ENCODE measurements at regions not wholly inside any gene's neighbourhood (a gene's known extent, or its start where the extent isn't known, plus 50 kb on each side); places are given as distances from the start of the nearest gene placed in this dataset.
"Not testable (repeated sequence)": the region's sequence is repeated elsewhere in the genome, so short reads cannot be mapped to it uniquely, and the experiment has no call there.

DNA sequence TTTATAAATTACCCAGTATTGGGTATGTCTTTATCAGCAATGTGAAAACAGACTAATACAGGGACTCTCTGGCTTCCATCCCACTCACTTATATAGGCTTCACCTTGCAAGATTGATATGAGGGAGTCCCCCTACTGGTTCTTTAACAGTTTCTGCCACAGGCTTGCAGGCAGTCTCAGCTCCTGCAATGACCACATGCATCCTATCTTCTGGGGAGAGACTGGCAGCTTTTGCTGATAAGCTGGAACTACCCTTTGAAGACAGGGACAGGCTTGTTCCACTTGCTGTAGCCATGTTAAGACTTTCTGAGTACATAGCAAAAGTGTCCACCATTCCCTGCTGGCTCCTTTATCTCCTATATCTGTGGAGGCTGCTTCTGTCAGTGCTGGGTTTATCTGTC, 531.7 kb upstream of the FLRT2 start:
- DNase-seq = no peak

DNA sequence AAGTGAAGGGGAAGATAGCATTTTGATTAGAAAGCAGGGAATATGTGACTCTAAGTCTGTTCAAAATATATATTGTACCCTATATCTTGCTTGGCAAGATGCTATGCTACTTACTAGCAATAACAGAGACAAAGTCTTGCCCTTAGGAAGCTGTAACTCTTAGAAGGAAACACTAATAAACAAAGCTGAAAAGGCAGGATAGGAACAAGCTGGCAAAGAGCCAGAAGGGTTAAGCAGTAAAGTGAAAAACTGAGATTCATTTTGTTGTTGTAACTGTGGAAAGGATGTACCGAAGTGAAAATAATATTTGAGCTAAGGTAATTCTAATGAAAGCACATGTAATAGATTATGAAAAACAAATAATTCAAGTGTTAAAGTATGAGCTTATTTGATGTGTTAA, 527.1 kb upstream of the FLRT2 start:
- DNase-seq = no peak

DNA sequence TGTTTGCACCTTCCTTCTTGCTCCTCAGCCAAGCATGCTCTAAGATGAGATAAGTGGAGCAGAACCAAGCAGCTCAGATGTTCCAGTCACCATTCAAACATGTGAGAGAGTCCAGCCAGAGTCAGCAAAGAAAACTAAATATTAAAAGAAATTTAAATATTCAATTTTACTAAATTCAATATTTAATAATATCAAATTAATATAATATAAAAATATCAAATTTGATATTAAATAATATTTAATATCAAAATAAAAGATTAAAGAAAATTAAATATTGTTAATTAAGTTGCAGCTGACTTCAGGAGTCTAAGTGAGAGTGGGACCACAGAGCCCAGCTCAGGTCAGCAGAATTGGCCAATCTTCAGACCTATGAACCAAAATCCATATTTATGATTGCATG, 526.1 kb upstream of the FLRT2 start:
- no peak for DNase-seq

DNA sequence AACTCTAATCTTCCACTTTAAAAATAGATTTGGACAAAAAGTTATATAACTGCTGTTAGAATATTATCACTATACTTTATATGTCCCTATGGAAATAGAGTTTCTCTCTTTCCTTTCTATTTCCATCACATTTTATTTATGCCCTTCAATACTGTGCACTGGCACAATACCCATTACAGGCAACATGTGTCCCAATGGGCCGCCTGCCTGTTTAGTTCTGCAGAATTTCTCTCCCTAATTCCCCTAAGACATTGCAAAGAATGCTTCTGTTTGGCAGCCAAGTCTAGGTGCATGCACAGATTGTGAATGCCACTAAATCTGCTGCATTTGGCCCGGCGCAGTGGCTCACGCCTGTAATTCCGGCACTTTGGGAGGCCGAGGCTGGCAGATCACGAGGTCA, 520.4 kb upstream of the FLRT2 start:
- DNase-seq = no peak

DNA sequence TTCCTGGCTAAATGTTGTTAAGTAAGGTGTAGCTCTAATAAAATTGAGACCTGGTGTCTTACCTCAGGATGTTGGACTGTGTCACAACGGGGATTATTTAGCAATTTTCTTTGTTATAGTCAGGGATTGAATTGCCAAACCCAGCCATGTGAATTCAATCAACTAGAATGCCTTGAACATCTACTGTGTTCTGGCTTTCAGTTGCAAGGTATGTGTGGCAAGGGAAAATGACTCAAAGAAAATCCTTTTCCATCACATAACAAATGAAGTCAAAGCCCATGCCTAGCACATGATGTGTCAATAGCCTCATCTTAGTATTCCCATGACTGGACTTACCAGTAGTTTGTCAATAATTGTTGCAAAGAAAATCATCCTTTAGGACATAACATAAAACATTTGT, 519.8 kb upstream of the FLRT2 start:
- no peak for DNase-seq

DNA sequence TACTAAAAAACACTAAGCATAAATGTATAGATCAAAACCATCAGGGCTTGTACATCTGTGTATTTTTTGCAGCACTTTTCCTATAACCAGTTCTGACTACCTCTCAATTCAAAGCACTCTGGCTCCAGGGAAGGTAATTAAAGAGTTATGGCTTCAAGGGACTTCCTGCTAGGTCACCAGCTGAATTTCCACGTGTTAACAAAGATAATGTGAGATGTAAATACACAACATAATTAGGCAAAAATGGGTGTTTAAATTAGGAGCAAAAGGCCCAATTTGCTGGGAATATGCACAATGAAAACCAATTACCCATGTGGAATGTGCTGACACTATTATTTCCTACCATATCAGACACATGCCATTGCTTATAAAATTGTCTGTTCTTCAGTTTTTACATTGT, 513.4 kb upstream of the FLRT2 start:
- no peak for DNase-seq

DNA sequence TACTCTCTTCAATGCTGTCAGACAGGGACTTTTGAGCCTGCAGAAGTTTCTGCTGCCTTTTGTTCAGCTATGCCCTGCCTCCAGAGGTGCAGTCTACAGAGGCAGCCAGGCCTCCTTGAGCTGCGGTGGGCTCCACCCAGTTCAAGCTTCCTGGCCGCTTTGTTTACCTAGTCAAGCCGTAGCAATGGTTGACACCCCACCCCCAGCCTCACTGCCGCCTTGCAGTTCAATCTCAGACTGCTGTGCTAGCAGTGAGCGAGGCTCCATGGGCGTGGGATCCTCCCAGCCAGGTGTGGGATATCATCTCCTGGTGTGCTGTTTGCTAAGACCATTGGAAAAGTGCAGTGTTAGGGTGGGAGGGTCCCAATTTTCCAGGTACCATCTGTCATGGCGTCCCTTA, 506.1 kb upstream of the FLRT2 start:
- DNase-seq = not testable (repeated sequence)

DNA sequence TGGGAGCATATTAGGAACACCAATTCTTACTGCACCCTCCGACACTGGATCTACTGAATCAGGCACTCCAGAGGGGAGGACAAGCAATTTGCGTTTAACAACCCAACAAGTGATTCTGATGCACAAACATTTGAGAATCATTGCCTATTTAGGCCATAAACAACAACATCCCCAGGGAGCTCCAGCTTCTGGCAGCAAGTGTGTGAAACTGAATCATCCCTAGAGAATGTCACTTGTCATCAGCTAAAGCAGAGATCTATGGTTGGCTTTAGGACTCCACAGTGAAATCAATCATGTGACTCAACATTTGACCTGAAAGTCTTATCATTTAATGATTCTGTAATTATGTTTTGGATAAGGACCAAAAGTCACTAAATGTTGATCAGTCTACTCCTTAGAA, 505.0 kb upstream of the FLRT2 start:
- no peak for DNase-seq

DNA sequence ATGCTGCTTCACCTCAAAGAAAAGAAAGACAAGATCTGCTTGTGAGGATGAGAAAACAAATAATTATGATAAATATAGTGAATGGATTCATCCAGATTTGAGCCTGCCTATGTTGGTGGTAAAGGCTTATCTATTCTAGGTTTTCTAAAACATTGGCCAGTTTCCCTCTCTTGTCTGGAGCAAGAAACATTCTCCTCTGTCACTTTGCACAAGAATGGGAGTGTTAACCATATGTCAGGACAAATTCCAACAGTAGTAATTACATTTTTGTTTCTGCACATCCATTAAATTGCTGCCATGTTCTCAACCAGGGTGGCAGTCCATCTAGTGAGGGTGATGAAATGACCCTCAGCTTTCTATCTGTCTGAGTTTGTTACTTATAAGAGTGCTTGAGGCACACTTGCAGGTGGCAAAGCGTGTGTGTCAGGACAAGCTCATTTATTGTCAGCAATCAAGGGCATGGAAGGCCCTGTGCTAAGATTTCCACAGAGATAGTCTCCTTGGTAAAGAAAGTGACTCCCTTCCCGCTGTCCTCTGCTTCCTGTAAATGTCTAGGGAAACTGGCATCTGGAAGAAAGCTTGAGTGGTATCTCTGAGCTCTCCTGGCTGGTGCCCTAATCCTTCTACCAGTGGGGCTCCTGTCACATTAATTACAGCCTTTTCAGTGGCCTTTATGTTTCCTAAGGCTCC, 502.1 kb upstream of the FLRT2 start:
- no peak for DNase-seq

DNA sequence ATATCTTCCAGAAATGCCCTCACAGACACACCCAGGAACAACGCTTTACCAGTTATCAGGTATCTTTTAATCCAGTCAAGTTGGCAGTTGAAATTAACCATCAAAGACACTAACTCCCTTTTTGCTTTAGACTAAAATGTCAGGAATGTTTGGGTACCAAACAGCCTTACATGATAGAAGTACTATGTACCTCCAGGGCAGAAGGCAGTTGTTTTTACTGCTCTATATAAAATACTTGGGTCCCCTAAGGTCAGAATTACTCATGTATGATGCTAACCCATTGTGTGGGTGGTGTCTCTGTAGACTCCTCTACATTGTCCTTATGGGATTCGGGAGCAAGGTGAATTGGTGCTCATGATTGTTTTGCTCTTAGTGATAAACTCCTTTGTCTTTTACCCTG, 492.5 kb upstream of the FLRT2 start:
- DNase-seq = no peak

DNA sequence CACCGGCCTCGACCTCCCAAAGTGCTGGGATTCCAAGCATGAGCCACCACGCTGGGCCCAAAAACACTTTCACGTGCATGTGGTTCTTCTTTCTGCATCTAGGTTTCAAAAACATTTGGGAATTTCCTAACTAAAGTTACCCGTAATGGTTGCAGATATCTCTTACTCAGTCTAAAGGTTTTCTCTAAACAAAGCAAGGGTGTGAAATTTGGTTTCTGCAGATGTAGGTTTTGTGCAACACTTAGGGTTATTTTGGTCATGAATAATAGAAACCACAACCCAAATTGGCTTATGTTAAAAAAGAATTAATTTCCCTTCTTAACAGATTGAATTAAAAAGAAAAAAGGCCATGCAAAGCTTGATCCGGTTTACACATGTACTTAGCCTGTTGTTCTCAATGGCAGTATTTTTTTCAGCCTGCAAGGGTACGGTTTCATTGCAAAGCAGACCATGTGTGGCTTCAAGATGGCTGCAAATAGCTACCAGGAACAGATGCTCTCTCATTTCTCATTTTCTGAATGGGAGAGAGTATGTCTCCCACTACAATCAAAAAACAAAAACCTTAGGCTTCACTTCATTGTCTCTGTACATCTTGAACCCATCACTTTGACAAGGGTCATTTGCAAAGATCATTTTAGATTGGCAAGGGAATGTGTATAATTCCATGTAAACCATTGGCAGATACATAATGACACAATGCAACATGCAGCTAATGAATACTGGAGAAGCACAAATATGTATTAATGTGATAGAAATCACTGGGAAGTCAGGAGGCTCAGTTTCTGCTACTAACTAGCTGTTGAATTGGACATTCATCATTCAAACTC, 491.2 kb upstream of the FLRT2 start:
- no peak for DNase-seq

DNA sequence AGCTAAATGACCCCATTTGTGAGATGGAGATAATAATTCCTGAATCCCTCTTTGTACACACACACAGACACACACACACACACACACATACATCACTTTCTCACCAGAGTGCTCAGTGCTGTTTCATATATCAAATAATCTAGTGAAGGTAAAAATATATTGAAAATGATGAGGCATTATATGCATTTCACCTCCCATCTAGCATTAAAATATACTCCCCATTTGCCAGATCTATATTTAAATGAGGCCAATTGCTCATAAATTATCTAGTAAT, 490.7 kb upstream of the FLRT2 start:
- DNase-seq = no peak

DNA sequence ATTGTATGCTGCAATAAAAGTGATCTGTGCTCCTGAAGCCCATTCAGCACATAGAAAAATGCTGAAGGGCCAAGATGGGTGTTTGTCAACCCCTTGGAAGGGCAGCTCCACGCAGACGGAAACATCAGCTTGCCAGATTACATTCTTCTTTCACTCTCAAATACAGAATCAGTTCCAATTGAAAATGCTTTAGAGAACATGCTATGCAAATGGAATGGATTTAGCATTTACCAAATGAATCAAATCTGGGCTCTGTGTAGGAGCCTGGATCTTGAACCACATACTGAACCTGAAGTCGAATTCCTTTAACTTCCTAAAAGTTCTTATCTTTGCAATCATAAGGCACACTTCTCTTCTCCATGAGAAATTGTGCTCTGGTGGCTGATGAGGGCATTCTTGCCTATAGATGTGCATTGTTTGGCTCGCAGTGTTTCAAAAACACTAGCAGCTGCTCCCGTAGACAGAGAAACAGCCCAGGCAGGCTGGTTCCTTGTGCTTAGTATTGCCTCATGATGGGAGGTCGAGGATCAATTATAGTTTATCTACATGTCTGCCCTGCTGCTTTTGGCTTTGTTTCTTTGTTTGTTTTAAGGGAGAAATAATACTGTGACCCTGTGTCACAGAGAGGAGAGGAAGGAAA, 489.8 kb upstream of the FLRT2 start:
- DNase-seq = no peak

DNA sequence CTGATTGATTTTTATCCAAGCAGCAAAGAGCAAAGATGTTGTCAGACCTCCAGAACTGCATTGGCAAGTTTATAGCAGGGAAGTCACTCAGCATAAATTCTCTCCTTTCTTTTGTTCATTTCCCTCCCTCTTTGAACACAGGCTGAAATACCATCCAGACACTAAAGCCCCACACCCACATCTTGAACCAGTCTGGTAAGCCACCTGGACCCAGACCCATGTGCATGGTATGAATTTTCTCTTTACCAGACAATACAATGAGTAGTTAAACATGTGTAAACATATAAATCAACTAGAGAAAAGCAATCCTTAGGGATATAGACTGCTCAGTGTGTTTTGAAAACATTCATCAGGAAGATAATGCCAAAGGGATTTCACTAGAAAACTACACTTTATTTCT, 488.3 kb upstream of the FLRT2 start:
- no peak for DNase-seq

DNA sequence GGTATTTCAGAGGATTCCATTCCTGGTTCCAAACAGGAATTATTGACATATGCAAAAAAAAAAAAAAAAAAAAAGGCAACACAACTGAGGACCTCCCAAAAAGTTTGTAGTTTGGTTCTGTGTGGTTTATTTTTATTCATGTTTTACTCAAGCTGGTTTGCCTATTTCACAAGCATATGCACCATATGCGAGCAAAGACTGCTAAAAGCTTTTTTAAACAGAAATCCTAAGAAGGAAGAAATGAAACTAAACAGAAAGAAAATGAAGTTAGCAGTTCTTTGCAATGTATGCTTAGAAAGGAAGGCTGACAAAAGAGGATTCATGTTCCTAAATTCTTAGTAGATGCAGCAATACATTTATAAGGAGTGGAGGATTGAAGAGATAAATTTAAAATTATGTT, 487.6 kb upstream of the FLRT2 start:
- no peak for DNase-seq

DNA sequence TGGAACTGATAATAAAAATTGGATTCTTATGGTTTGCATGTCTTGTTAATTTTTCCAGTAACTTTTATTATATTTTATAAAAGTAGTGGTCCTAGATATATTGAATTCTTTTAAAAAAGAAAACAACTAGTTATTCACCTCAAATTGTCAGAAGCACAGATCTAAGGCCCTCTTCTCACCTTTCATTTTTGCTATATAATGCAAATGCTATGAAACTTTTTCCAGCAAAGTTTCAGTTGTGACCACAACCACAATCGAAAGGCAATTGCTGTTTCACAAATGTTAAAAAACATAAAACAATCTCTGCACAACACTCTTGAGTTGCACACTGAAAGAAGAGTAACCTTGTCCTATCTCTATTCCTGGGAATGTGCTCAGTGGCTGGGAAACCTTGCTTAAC, 479.8 kb upstream of the FLRT2 start:
- DNase-seq = no peak

DNA sequence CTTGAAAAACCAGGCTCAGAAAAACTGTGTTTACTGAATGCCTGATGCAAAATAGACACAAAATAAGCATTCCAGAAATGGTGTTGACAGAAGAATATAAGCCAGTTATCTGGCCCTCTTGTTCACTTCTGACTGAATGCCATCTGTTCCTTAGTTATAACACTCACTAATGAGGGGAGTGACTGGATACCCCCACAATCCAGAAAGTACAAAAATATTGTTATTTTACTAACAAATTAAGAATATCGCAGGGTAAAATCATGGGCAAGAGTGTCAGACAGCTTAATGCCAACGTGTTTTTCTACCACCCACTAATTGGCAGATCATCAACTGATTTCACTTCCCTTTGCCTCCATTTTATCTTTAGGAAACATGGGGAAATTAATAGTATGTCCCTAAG, 477.3 kb upstream of the FLRT2 start:
- no peak for DNase-seq

DNA sequence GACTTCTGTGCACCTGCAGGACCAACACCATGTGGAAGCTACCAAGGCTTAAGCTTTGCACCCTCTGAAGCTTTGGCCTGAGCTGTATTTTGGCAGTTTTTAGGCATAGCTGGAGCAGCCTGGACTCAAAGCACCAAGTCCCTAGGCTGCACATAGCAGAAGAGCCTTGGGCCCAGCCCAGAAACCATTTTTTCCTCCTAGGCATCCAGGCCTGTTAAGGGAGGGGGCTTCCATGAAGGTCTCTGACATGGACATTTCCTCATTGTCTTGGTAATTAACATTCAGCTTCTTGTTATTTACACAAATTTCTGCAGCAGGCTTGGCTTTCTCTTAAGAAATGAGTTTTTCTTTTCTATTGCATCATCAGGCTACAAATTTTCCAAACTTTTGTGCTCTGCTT, 475.8 kb upstream of the FLRT2 start:
- DNase-seq = no peak

DNA sequence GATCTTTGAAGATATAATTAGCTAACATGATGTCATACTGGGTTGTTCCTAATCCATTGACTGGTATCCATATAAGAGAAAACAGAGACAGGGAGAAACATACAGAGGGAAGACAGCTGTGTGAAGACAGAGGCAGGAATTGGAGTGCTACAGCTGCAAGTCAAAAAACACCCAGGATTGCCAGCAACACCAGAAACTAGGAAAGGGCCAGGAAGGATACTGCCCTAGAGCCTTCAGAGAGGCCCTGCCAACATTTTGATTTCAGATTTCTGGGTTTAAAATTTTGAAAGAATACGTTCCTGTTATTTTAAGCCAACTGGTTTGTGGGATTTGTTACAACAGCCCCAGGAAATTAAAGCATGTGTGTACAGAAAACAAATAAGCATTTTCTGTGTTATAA, 473.7 kb upstream of the FLRT2 start:
- no peak for DNase-seq

DNA sequence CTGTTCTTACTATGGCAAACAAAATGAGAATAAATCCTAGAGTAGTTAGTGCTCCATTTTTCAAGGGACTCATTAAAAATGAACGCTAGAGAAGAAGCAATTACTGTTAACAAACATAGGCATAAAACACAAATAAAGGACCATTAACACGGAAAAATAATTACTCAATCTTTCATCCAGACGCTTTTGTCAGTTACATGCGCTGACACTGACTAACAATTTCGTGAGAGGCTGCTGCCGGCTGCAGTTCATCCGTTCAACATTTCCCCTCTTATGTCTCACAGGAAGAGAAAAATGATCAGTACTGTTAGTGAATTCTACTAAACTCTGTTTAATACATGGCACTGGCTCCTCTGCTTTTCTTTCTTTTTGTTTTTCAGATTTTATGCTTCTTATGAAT, 472.7 kb upstream of the FLRT2 start:
- DNase-seq = no peak

DNA sequence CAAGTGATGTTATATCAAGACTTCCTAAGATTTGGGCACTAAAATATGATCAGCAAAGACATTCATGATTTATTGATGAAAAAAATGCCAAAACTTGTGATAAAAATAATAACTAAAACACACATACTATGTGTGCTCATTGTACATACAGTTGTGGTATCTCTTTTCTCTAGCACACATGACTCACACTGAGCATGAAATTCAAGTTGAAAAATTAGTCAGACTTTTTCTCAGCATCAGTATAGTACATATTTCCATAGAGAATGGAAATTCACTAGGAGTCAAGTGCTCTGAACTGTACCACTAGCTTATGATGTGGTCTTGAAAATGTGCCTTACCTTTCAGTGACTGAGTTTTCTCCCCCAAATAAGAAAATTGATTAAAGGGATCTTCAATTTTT, 471.8 kb upstream of the FLRT2 start:
- DNase-seq = no peak

DNA sequence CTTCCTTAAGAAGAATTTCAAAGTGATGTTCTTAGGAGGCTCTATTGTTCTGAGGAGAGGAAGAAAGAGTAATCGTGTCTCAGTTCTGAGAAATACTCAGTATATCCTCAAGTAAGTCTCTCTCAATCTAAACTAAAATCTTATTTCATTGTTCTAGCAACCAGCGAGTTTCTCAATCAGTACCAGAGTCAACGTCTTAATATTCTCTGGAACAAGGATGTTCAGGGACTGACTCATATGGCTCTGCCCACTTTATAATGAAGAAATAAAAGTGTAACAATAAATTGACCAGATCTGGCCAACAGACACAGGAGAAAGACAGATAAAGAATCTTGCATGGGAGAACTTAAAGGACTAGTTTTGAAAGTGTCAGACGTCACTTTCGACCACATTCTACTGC, 469.8 kb upstream of the FLRT2 start:
- no peak for DNase-seq

DNA sequence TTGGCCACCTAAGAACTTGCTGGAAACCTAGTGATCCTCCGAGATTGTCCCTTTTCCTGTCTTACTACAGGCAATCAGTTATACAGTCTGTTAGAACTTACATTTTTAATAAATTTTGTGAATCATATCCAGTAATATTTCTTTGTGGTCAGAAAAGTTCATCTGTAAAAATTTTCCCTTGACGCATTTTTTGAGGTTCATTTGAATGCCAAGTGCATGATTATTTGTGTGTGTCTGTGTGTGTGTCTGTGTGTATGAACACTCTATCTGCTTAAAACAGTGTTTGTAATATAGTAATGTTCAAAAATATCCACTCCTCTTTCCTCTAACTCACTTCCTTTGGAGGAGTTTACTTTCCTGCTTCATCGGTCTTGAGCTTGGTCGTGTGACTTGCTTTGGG, 468.7 kb upstream of the FLRT2 start:
- no peak for DNase-seq

DNA sequence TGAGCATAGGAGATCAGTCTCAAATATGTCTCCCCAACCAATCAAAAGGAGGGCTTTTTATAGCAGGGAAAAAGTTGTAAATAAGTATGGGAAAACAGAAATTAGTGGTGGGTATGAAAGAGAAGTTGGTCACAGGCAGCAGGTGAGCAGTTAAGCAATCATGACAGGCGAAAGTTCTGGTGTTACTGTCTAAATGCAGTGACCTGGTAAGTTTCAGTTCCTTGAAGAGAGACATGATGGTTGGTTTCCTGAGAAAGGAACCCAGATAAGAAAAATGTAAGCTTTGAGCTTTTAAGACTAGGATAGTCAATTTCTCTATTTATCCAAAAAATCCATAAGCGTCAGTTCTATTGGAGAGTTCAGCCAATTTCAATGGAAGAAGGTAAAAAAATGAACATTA, 466.2 kb upstream of the FLRT2 start:
- DNase-seq = no peak

DNA sequence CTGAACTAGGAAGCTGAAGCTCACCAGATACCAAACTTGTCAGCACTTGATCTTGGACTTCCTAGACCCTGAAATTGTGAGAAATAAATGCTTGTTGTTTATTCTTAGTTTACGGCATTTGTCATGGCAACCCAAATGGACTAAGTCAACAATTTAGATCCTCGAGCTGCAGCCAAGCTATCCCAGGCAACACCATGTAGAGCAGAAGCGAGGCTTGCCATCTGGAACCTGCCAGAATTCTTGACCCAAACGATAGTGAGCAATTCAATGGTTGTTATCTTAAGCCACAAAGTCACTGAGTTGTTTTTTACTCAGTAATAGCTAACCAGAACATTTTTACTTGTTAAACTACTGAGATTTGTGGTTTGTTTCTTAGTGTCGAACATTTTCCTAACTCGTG, 458.5 kb upstream of the FLRT2 start:
- DNase-seq = no peak

All from suppressor macrophage treated with lipopolysaccharide for 1 hour (primary cell).